Ovary (tissue), 3 donors: ENCODE measurements at regions not wholly inside any gene's neighbourhood (a gene's known extent, or its start where the extent isn't known, plus 50 kb on each side); places are given as distances from the start of the nearest gene placed in this dataset.

ENCODE experiments used
- POLR2A ChIP-seq: fragments of 450-650 bp; IDR thresholded peaks from one replicate; pipeline ENCODE4 v1.6.1; 2017; ENCODE audit warnings: antibody characterized with exemption, mild to moderate bottlenecking, moderate library complexity
- TF ChIP-seq, protein P1 (sequence below), 3 donors: fragments of 450-650 bp in 2 of 3; fragments of 200-600 bp in 1 of 3; IDR thresholded peaks; one replicate each; pipeline versions ENCODE4 v1.5.1 to v1.8.0; 2016 to 2022; ENCODE audit warnings: antibody characterized with exemption in 3 of 3, mild to moderate bottlenecking in 1 of 3
- donor health status: DM: no; HTN: no; CAD: no.

GRCh38 chr15:37691911-37692310 lies 242.5 kb upstream of the TMCO5A start:
- no peak for TF ChIP-seq POLR2A
- TF ChIP-seq, protein P1, sequence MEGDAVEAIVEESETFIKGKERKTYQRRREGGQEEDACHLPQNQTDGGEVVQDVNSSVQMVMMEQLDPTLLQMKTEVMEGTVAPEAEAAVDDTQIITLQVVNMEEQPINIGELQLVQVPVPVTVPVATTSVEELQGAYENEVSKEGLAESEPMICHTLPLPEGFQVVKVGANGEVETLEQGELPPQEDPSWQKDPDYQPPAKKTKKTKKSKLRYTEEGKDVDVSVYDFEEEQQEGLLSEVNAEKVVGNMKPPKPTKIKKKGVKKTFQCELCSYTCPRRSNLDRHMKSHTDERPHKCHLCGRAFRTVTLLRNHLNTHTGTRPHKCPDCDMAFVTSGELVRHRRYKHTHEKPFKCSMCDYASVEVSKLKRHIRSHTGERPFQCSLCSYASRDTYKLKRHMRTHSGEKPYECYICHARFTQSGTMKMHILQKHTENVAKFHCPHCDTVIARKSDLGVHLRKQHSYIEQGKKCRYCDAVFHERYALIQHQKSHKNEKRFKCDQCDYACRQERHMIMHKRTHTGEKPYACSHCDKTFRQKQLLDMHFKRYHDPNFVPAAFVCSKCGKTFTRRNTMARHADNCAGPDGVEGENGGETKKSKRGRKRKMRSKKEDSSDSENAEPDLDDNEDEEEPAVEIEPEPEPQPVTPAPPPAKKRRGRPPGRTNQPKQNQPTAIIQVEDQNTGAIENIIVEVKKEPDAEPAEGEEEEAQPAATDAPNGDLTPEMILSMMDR (IDR thresholded peaks at IDR 0.05), result no peak
